ENCODE measurements at regions not wholly inside any gene's neighbourhood (a gene's known extent, or its start where the extent isn't known, plus 50 kb on each side); places are given as distances from the start of the nearest gene placed in this dataset.
"Not testable (repeated sequence)": the region's sequence is repeated elsewhere in the genome, so short reads cannot be mapped to it uniquely, and the experiment has no call there.

- no peak for DNase-seq
Measured at GRCh38 chr2:67872481-67872880, 190.3 kb downstream of the C1D start.

GRCh38 chr2:67873916-67874315 is 188.9 kb downstream of the C1D start:
- no peak for ATAC-seq

More at GRCh38 chr2:67872481-67872880, 190.3 kb downstream of the C1D start:
- no peak for ATAC-seq

GRCh38 chr2:67876176-67876575 is 186.6 kb downstream of the C1D start:
- ATAC-seq (no peak), DNase-seq (no peak)

More at GRCh38 chr2:67873916-67874315, 188.9 kb downstream of the C1D start:
- no peak for DNase-seq

- DNase-seq, result no peak
- no peak for ATAC-seq
Measured at GRCh38 chr2:67877301-67877700, 185.5 kb downstream of the C1D start.

GRCh38 chr2:67878743-67879142 is 184.1 kb downstream of the C1D start:
- DNase-seq, result no peak
- ATAC-seq, result no peak

GRCh38 chr2:67879586-67880290 is 183.1 kb downstream of the C1D start:
- no peak for DNase-seq
- no peak for ATAC-seq

GRCh38 chr2:67880291-67880761 is 182.5 kb downstream of the C1D start:
- DNase-seq (no peak), ATAC-seq (no peak)

GRCh38 chr2:67881816-67882215 is 181.0 kb downstream of the C1D start:
- no peak for DNase-seq
- no peak for ATAC-seq

- no peak for ATAC-seq
- DNase-seq, result no peak
Measured at GRCh38 chr2:67883316-67884087, 179.3 kb downstream of the C1D start.

- ATAC-seq, result no peak
- DNase-seq, result no peak
Measured at GRCh38 chr2:67888351-67889005, 174.3 kb downstream of the C1D start.

- DNase-seq (no peak), ATAC-seq (no peak)
Measured at GRCh38 chr2:67889056-67889455, 173.7 kb downstream of the C1D start.

- no peak for DNase-seq
- ATAC-seq, result no peak
Measured at GRCh38 chr2:67891642-67892041, 171.2 kb downstream of the C1D start.

- no peak for ATAC-seq
- DNase-seq, result no peak
Measured at GRCh38 chr2:67892339-67892846, 170.4 kb downstream of the C1D start.

GRCh38 chr2:67895227-67895941 is 167.4 kb downstream of the C1D start:
- no peak for DNase-seq
- ATAC-seq, result no peak

GRCh38 chr2:67896076-67896475 is 166.7 kb downstream of the C1D start:
- no peak for DNase-seq
- ATAC-seq, result no peak

GRCh38 chr2:67896476-67896875 is 166.3 kb downstream of the C1D start:
- no peak for ATAC-seq
- DNase-seq, result no peak

GRCh38 chr2:67898595-67898994 is 164.2 kb downstream of the C1D start:
- no peak for ATAC-seq

GRCh38 chr2:67899187-67899586 is 163.6 kb downstream of the C1D start:
- DNase-seq, result no peak
- no peak for ATAC-seq

More at GRCh38 chr2:67898595-67898994, 164.2 kb downstream of the C1D start:
- DNase-seq, result no peak

GRCh38 chr2:67900826-67901225 is 162.0 kb downstream of the C1D start:
- no peak for DNase-seq
- ATAC-seq, result no peak

GRCh38 chr2:67904566-67904965 is 158.2 kb downstream of the C1D start:
- DNase-seq (no peak), ATAC-seq (no peak)

GRCh38 chr2:67904966-67905365 is 157.8 kb downstream of the C1D start:
- DNase-seq, result no peak
- ATAC-seq, result no peak

GRCh38 chr2:67906547-67906946 is 156.3 kb downstream of the C1D start:
- not testable (repeated sequence) for ATAC-seq, DNase-seq
